HCT116 (cell line): ENCODE measurements at regions not wholly inside any gene's neighbourhood (a gene's known extent, or its start where the extent isn't known, plus 50 kb on each side); places are given as distances from the start of the nearest gene placed in this dataset.

Experiments
- CEBPB ChIP-seq: IDR thresholded peaks from 2 replicates; pipeline ENCODE4 v1.6.1; 2012; ENCODE audit warnings: low read depth
- CTCF ChIP-seq, 3 experiments: fragments of 200-600 bp in 1 of 3; sonication (generic) in 1 of 3; IDR thresholded peaks in 2 of 3; conservative IDR thresholded peaks in 1 of 3; 2 replicates each; pipeline ENCODE4 v1.5.1; 2012 to 2017; ENCODE audit warnings: low read depth in 2 of 3, low read length in 2 of 3, antibody characterized with exemption in 1 of 3, borderline replicate concordance in 1 of 3, control low read depth in 1 of 3, mild to moderate bottlenecking in 1 of 3, mixed read lengths in 1 of 3, mixed run types in 1 of 3, moderate library complexity in 1 of 3; ENCODE audit not compliant: insufficient read depth in 1 of 3
- ELF1 ChIP-seq: IDR thresholded peaks from 2 replicates; pipeline ENCODE4 v1.6.1; 2012; ENCODE audit warnings: low read depth, borderline replicate concordance
- EZH2 ChIP-seq: fragments of 200-600 bp; sonication (generic); IDR thresholded peaks from 2 replicates; pipeline ENCODE4 v1.6.1; 2017; ENCODE audit warnings: antibody characterized with exemption, mixed run types
- EZH2phosphoT487 ChIP-seq: fragments of 200-600 bp; IDR thresholded peaks from 2 replicates; pipeline ENCODE4 v1.6.1; 2018; ENCODE audit warnings: antibody characterized with exemption, borderline replicate concordance
- MAX ChIP-seq: IDR thresholded peaks from 2 replicates; pipeline ENCODE4 v1.6.1; 2012
- POLR2A ChIP-seq: IDR thresholded peaks from 2 replicates; pipeline ENCODE4 v1.7.0; 2011; ENCODE audit warnings: borderline replicate concordance; ENCODE audit not compliant: insufficient read depth, insufficient read length; ENCODE audit errors: extremely low read depth
- POLR2AphosphoS5 ChIP-seq: IDR thresholded peaks from 2 replicates; pipeline ENCODE4 v1.6.1; 2011; ENCODE audit warnings: mild to moderate bottlenecking, low read depth, low read length, moderate library complexity
- RAD21 ChIP-seq: IDR thresholded peaks from 2 replicates; pipeline ENCODE4 v1.6.1; 2012; ENCODE audit warnings: low read depth, mild to moderate bottlenecking
- REST ChIP-seq: IDR thresholded peaks from 2 replicates; pipeline ENCODE4 v1.6.1; 2012; ENCODE audit warnings: low read depth
- SIN3A ChIP-seq: IDR thresholded peaks from 2 replicates; pipeline ENCODE4 v1.6.1; 2012; ENCODE audit warnings: low read depth
- SP1 ChIP-seq: IDR thresholded peaks from 2 replicates; pipeline ENCODE4 v1.6.1; 2012; ENCODE audit warnings: low read depth
- ZBTB33 ChIP-seq: IDR thresholded peaks from 2 replicates; pipeline ENCODE4 v1.6.1; 2011; ENCODE audit warnings: mild to moderate bottlenecking, low read length, moderate library complexity; ENCODE audit not compliant: insufficient replicate concordance; ENCODE audit errors: extremely low read depth
- ZNF274 ChIP-seq: fragments of 200-500 bp; sonication (Bioruptor generic); IDR thresholded peaks from 2 replicates; pipeline ENCODE4 v1.6.1; 2014; ENCODE audit warnings: mild to moderate bottlenecking, low read depth, low read length, inconsistent platforms

DNA sequence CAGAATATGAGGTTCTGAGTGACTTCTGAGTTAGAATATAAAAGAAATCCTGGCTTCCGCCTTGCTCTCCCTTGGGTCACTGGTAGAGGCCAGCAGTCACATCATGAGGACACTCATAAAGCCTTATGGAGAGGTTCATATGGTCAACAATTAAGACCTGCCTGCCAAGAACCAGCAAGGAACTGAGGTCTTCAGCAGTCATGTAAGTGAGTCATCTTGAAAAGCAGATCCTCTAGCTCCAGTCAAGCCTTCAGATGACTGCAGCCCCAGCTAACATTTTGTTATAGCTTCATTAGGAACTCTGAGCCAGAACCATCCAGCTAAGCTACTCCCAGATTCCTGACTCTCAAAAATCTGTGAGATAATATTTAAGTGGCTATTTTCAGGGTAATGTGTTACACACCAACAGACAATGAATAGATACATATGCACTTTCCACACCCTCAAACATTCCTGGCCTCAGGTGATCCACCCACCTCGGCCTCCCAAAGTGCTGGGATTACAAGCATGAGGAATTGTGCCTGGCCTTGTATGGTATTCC is 447.2 kb downstream of the SHQ1 start:
- TF ChIP-seq EZH2: no peak
- TF ChIP-seq EZH2phosphoT487: no peak
- no peak for TF ChIP-seq CEBPB
- TF ChIP-seq POLR2A: no peak
- TF ChIP-seq CTCF (IDR thresholded peaks at IDR 0.05 in 2 of 3, conservative IDR thresholded peaks at IDR 0.05 in 1 of 3; ENCODE audit: borderline replicate concordance in 1 of 3, insufficient read depth in 1 of 3, low read depth in 2 of 3, low read length in 2 of 3): no peak
- no peak for TF ChIP-seq ELF1
- no peak for TF ChIP-seq ZBTB33
- no peak for TF ChIP-seq ZNF274
- no peak for TF ChIP-seq REST
- no peak for TF ChIP-seq MAX
- no peak for TF ChIP-seq SP1
- TF ChIP-seq SIN3A: no peak
- TF ChIP-seq POLR2AphosphoS5: no peak
- no peak for TF ChIP-seq RAD21
